SK-N-SH treated with all-trans-retinoic acid at 6 μM for 48 hours (cell line): ENCODE measurements at regions not wholly inside any gene's neighbourhood (a gene's known extent, or its start where the extent isn't known, plus 50 kb on each side); places are given as distances from the start of the nearest gene placed in this dataset.

Experiments
- CSDC2 ChIP-seq: fragments of 250-450 bp; sonication (Bioruptor Pico); IDR thresholded peaks from 2 replicates; pipeline ENCODE4 v1.5.0; 2020; ENCODE audit warnings: mild to moderate bottlenecking, moderate library complexity
- CSRNP3 ChIP-seq: fragments of 250-450 bp; sonication (Bioruptor Pico); IDR thresholded peaks from 2 replicates; pipeline ENCODE4 v1.5.1; 2021; ENCODE audit warnings: mild to moderate bottlenecking, moderate library complexity
- OSR1 ChIP-seq: fragments of 250-450 bp; sonication (Bioruptor Pico); IDR thresholded peaks from 2 replicates; pipeline ENCODE4 v1.8.0; 2022; ENCODE audit warnings: moderate library complexity, mild to moderate bottlenecking, inconsistent platforms
- PATZ1 ChIP-seq: fragments of 250-450 bp; sonication (Bioruptor Pico); IDR thresholded peaks from 2 replicates; pipeline ENCODE4 v1.8.0; 2020; ENCODE audit warnings: mild to moderate bottlenecking, moderate library complexity, borderline replicate concordance
- POU6F1 ChIP-seq: fragments of 250-450 bp; sonication (Bioruptor Pico); IDR thresholded peaks from 2 replicates; pipeline ENCODE4 v1.8.0; 2021; ENCODE audit warnings: low read depth, mild to moderate bottlenecking, moderate library complexity, borderline replicate concordance
- RARB ChIP-seq: fragments of 250-450 bp; sonication (Bioruptor Pico); IDR thresholded peaks from 2 replicates; pipeline ENCODE4 v1.8.0; 2021; ENCODE audit warnings: mild to moderate bottlenecking, moderate library complexity
- TCF4 ChIP-seq: fragments of 250-450 bp; sonication (Bioruptor Pico); IDR thresholded peaks from 2 replicates; pipeline ENCODE4 v1.8.0; 2021; ENCODE audit warnings: mild to moderate bottlenecking, moderate library complexity, borderline replicate concordance
- ZC3H10 ChIP-seq: fragments of 250-450 bp; sonication (Bioruptor Pico); IDR thresholded peaks from 2 replicates; pipeline ENCODE4 v1.5.1; 2021; ENCODE audit warnings: mild to moderate bottlenecking, moderate library complexity
- ZFP30 ChIP-seq: fragments of 450-650 bp; formaldehyde crosslinking; IDR thresholded peaks from 2 replicates; pipeline ENCODE4 v1.5.0; 2022; ENCODE audit warnings: mild to moderate bottlenecking, moderate library complexity
- ZNF565 ChIP-seq: fragments of 450-650 bp; formaldehyde crosslinking; conservative IDR thresholded peaks from 2 replicates; pipeline ENCODE4 v1.5.0; 2020; ENCODE audit warnings: low read depth, mild to moderate bottlenecking, moderate library complexity

- no peak for TF ChIP-seq ZC3H10 (CRISPR knock-in tag)
- no peak for TF ChIP-seq PATZ1 (CRISPR knock-in tag)
- no peak for TF ChIP-seq CSRNP3
- no peak for TF ChIP-seq CSDC2 (CRISPR knock-in tag)
- no peak for TF ChIP-seq ZNF565 (CRISPR knock-in tag)
- no peak for TF ChIP-seq OSR1 (CRISPR knock-in tag)
- TF ChIP-seq ZFP30 (CRISPR knock-in tag), result no peak
- no peak for TF ChIP-seq RARB
- no peak for TF ChIP-seq POU6F1
- no peak for TF ChIP-seq TCF4 (CRISPR knock-in tag)
Measured at GRCh38 chr7:131076711-131077181, 250.9 kb upstream of the MKLN1 start.
